GM12878 (cell line): ENCODE measurements at regions not wholly inside any gene's neighbourhood (a gene's known extent, or its start where the extent isn't known, plus 50 kb on each side); places are given as distances from the start of the nearest gene placed in this dataset.

Source experiments
- CTCF ChIP-seq, 3 experiments: IDR thresholded peaks in 2 of 3; conservative IDR thresholded peaks in 1 of 3; 2 replicates each; pipeline ENCODE4 v1.5.1; 2011; ENCODE audit warnings: low read depth in 3 of 3, low read length in 3 of 3, mild to moderate bottlenecking in 3 of 3, control low read depth in 2 of 3, moderate library complexity in 2 of 3, inconsistent platforms in 1 of 3, mixed read lengths in 1 of 3; ENCODE audit not compliant: control insufficient read depth in 2 of 3, insufficient read depth in 1 of 3; ENCODE audit errors: extremely low read depth in 1 of 3
- HDAC6 ChIP-seq: fragments of 200-600 bp; sonication (generic); IDR thresholded peaks from one replicate; pipeline ENCODE4 v1.8.0; 2017; ENCODE audit warnings: antibody characterized with exemption; ENCODE audit not compliant: unreplicated experiment

GRCh38 chr2:196535061-196535460 is 104.5 kb upstream of the CCDC150 start:
- TF ChIP-seq CTCF (IDR thresholded peaks at IDR 0.05 in 2 of 3, conservative IDR thresholded peaks at IDR 0.05 in 1 of 3; ENCODE audit: control insufficient read depth in 2 of 3, extremely low read depth in 1 of 3, insufficient read depth in 1 of 3, low read depth in 3 of 3, low read length in 3 of 3): no peak
- TF ChIP-seq HDAC6: no peak
